G401 (cell line): ENCODE measurements at regions not wholly inside any gene's neighbourhood (a gene's known extent, or its start where the extent isn't known, plus 50 kb on each side); places are given as distances from the start of the nearest gene placed in this dataset.
"Not testable (repeated sequence)": the region's sequence is repeated elsewhere in the genome, so short reads cannot be mapped to it uniquely, and the experiment has no call there.

Experiments used
- DNase-seq: peaks from one replicate; pipeline ENCODE4 v3.0.0-alpha.2; 2015; ENCODE audit warnings: low spot score
- in situ Hi-C: cut with HindIII; loops from 2 replicates; pipeline ENCODE4 v1.10.0; 2016; ENCODE audit warnings: low sequenced_read_pairs, mixed read lengths

- no peak for DNase-seq
- in situ Hi-C loops = no loop called here
Measured at GRCh38 chr6:25138934-25139415, 140.2 kb upstream of the CARMIL1 start.

GRCh38 chr6:25139608-25140007, 139.6 kb upstream of the CARMIL1 start:
- DNase-seq, in situ Hi-C loops: not testable (repeated sequence)

- no peak for DNase-seq
- in situ Hi-C loops = no loop called here
Measured at GRCh38 chr6:25142506-25142905, 136.7 kb upstream of the CARMIL1 start.

GRCh38 chr6:25144919-25145318, 134.3 kb upstream of the CARMIL1 start:
- DNase-seq = no peak
- in situ Hi-C loops = no loop called here

GRCh38 chr6:25147223-25147622, 132.0 kb upstream of the CARMIL1 start:
- in situ Hi-C loops = no loop called here

GRCh38 chr6:25150031-25150430, 129.1 kb upstream of the CARMIL1 start:
- in situ Hi-C loops = no loop called here
- no peak for DNase-seq

More at GRCh38 chr6:25147223-25147622, 132.0 kb upstream of the CARMIL1 start:
- no peak for DNase-seq

GRCh38 chr6:25150863-25151262, 128.3 kb upstream of the CARMIL1 start:
- DNase-seq = no peak
- in situ Hi-C loops = no loop called here

GRCh38 chr6:25153079-25153478, 126.1 kb upstream of the CARMIL1 start:
- in situ Hi-C loops = no loop called here
- DNase-seq = no peak

GRCh38 chr6:25154034-25154596, 125.1 kb upstream of the CARMIL1 start:
- DNase-seq = no peak
- in situ Hi-C loops = no loop called here

GRCh38 chr6:25155211-25155610, 124.0 kb upstream of the CARMIL1 start:
- in situ Hi-C loops = no loop called here
- no peak for DNase-seq

GRCh38 chr6:25156123-25156522, 123.1 kb upstream of the CARMIL1 start:
- no peak for DNase-seq
- in situ Hi-C loops = no loop called here

GRCh38 chr6:25157183-25157582, 122.0 kb upstream of the CARMIL1 start:
- in situ Hi-C loops = no loop called here

GRCh38 chr6:25157842-25158241, 121.3 kb upstream of the CARMIL1 start:
- DNase-seq = no peak
- in situ Hi-C loops = no loop called here

More at GRCh38 chr6:25157183-25157582, 122.0 kb upstream of the CARMIL1 start:
- no peak for DNase-seq

- in situ Hi-C loops, DNase-seq: not testable (repeated sequence)
Measured at GRCh38 chr6:25160134-25160533, 119.0 kb upstream of the CARMIL1 start.

GRCh38 chr6:25165177-25165576, 114.0 kb upstream of the CARMIL1 start:
- in situ Hi-C loops = no loop called here

GRCh38 chr6:25165800-25166199, 113.4 kb upstream of the CARMIL1 start:
- no peak for DNase-seq
- in situ Hi-C loops = no loop called here

More at GRCh38 chr6:25165177-25165576, 114.0 kb upstream of the CARMIL1 start:
- no peak for DNase-seq

GRCh38 chr6:25166955-25167748, 112.0 kb upstream of the CARMIL1 start:
- in situ Hi-C loops = no loop called here
- DNase-seq = no peak

GRCh38 chr6:25167961-25168360, 111.2 kb upstream of the CARMIL1 start:
- DNase-seq = no peak
- in situ Hi-C loops = no loop called here

- in situ Hi-C loops = no loop called here
- no peak for DNase-seq
Measured at GRCh38 chr6:25168637-25169036, 110.5 kb upstream of the CARMIL1 start.

- no peak for DNase-seq
- in situ Hi-C loops = no loop called here
Measured at GRCh38 chr6:25169553-25169952, 109.6 kb upstream of the CARMIL1 start.

GRCh38 chr6:25169961-25170360, 109.2 kb upstream of the CARMIL1 start:
- DNase-seq = no peak
- in situ Hi-C loops = no loop called here
